Heart right ventricle (tissue), 16 donors: ENCODE measurements at regions not wholly inside any gene's neighbourhood (a gene's known extent, or its start where the extent isn't known, plus 50 kb on each side); places are given as distances from the start of the nearest gene placed in this dataset.

Experiments used
- ATAC-seq, 8 donors: fragments of 200-7000 bp; cut with Tn5 transposase; one replicate each; pipeline ENCODE4 v1.9.1; 2020; ENCODE audit warnings: mild to moderate bottlenecking in 8 of 8, moderate library complexity in 8 of 8, moderate number of reproducible peaks in 1 of 8
- DNase-seq, 2 donors: peaks; one replicate each; pipeline ENCODE4 v3.0.0-alpha.2; 2020
- H3K27ac ChIP-seq, 10 donors: fragments of 200-600 bp; sonication (generic) in 2 of 10; one replicate each; pipeline versions ENCODE4 v1.5.0 to v1.8.0; 2020 to 2022; ENCODE audit warnings: mild to moderate bottlenecking in 3 of 10
- H3K27me3 ChIP-seq, 7 donors: fragments of 200-600 bp; one replicate each; pipeline ENCODE4 v1.8.0; 2021 to 2022; ENCODE audit warnings: mild to moderate bottlenecking in 2 of 7
- H3K36me3 ChIP-seq, 9 donors: fragments of 200-600 bp; sonication (generic) in 1 of 9; one replicate each; pipeline versions ENCODE4 v1.5.0 to v1.8.0; 2020 to 2022; ENCODE audit warnings: mild to moderate bottlenecking in 2 of 9
- H3K4me1 ChIP-seq, 9 donors: fragments of 200-600 bp; sonication (generic) in 1 of 9; one replicate each; pipeline versions ENCODE4 v1.5.0 to v1.8.0; 2020 to 2022; ENCODE audit warnings: mild to moderate bottlenecking in 4 of 9
- H3K4me3 ChIP-seq, 10 donors: fragments of 200-600 bp; sonication (generic) in 2 of 10; one replicate each; pipeline versions ENCODE4 v1.5.0 to v1.8.0; 2020 to 2022; ENCODE audit warnings: mild to moderate bottlenecking in 7 of 10, moderate library complexity in 2 of 10
- H3K9me3 ChIP-seq, 11 donors: fragments of 200-600 bp in 10 of 11; sonication (generic) in 2 of 11; one replicate each; pipeline versions ENCODE4 v1.5.0 to v1.8.0; 2013 to 2022; ENCODE audit warnings: mild to moderate bottlenecking in 2 of 11, control low read depth in 1 of 11, moderate library complexity in 1 of 11
- CTCF ChIP-seq, 9 donors: fragments of 200-600 bp; sonication (generic) in 2 of 9; IDR thresholded peaks; one replicate each; pipeline versions ENCODE4 v1.5.0 to v1.8.0; 2021 to 2022; ENCODE audit warnings: antibody characterized with exemption in 9 of 9, mild to moderate bottlenecking in 5 of 9, moderate library complexity in 1 of 9
- WGBS, 2 donors: extraction: QIAGEN DNeasy Blood & Tissue Kit; methylation state at CpG; one replicate each; pipeline ENCODE4 v1.1.7; 2013; ENCODE audit warnings: inconsistent platforms in 1 of 2; 5-methylcytosine and 5-hydroxymethylcytosine counted together
- intact Hi-C, 10 donors: fragments of 100-400 bp; cut with DNase I; formaldehyde crosslinking; loops; one replicate each; pipeline versions ENCODE4 v1.11.1 to v1.14.2; 2022
- donor health status: Arrhythmogenic right ventricular cardiomyopathy.
- donor health status: ischemic (EF 13 %, LVEDD 7.1; RV severe dilation, severe dysfunction).
- donor health status: healthy with polysubstance abuse.
- donor health status: DM: no; HTN: yes; CAD: no.
- donor health status: DM: no; HTN: no; CAD: no.
- donor health status: ischemic (EF 25% LVEDD 6.9; RV normal size, moderate dysfunction).
- donor health status: ischemic (EF 25% LVEDD 5.7; RV mildly dilated, moderate dysfunction).
- donor health status: healthy.
- donor health status: DM: yes; HTN: yes; CAD: no.
- donor health status: Ischemic cardiomyopathy.
- donor health status: ischemic (EF 35%, LVEDD 5.7; RV mildly dilated, moderate dysfunction).
- donor health status: nonischemic (EF 11% LVEDD 7.7; RV severe dilation, severe dysfunction).
- donor health status: DM: yes; HTN: yes; CAD: no.
- donor health status: PGD.
- donor health status: ischemic (EF 29% LVEDD 5.4; RV normal size, mild dysfunction).
- donor health status: nonischemic (EF 23%, LVEDD 6.1; RV moderate dilation, normal function).

GRCh38 chr1:60828944-60829343 lies 253.4 kb upstream of the NFIA start:
- 93 to 98% methylated on average over 3 of the region's 3 CpGs for WGBS, 2 donors

GRCh38 chr1:60826320-60827094 lies 255.9 kb upstream of the NFIA start:
- 96 to 99% methylated on average over 2 of the region's 2 CpGs for WGBS, 2 donors
- ATAC-seq: no peak
- TF ChIP-seq CTCF (IDR thresholded peaks at IDR 0.05): no peak
- Histone ChIP-seq H3K36me3 (no peaks in the 10 kb centered on the region), H3K4me1 (no peaks in the 10 kb centered on the region), H3K27me3 (no peaks in the 10 kb centered on the region), H3K4me3 (no peak overlapping the region), H3K27ac (no peak overlapping the region), H3K9me3 (peaks cover 0 to 9% (median 0%) of the 10 kb centered on the region in 11 donors)
- DNase-seq: no peak
- intact Hi-C loops: no loop called here

More at GRCh38 chr1:60828944-60829343, 253.4 kb upstream of the NFIA start:
- ATAC-seq (no peak), DNase-seq (no peak)
- Histone ChIP-seq H3K9me3 (peaks cover 0 to 9% (median 0%) of the 10 kb centered on the region in 11 donors), H3K27me3 (no peaks in the 10 kb centered on the region), H3K4me1 (peaks cover 0 to 7% (median 0%) of the 10 kb centered on the region in 9 donors), H3K27ac (no peak overlapping the region), H3K36me3 (no peaks in the 10 kb centered on the region), H3K4me3 (no peak overlapping the region)
- TF ChIP-seq CTCF (IDR thresholded peaks at IDR 0.05): no peak
- intact Hi-C loops: no loop called here

GRCh38 chr1:60825593-60825992 lies 256.8 kb upstream of the NFIA start:
- DNase-seq (no peak), ATAC-seq (peak in 1 of 8 donors; percentile 27)
- H3K4me3 ChIP-seq: no peak overlapping the region
- H3K36me3 ChIP-seq: no peaks in the 10 kb centered on the region
- H3K27ac ChIP-seq: no peak overlapping the region
- H3K27me3 ChIP-seq: no peaks in the 10 kb centered on the region
- 89 to 97% methylated on average over 1 of the region's 1 CpG for WGBS, 2 donors
- no peaks in the 10 kb centered on the region for H3K4me1 ChIP-seq
- intact Hi-C loops: no loop called here
- H3K9me3 ChIP-seq: peaks cover 0 to 9% (median 0%) of the 10 kb centered on the region in 11 donors
- TF ChIP-seq CTCF (IDR thresholded peaks at IDR 0.05): no peak

- no peak for TF ChIP-seq CTCF (IDR thresholded peaks at IDR 0.05)
- no peak overlapping the region for H3K27ac ChIP-seq
- ATAC-seq (no peak), DNase-seq (no peak)
- no peaks in the 10 kb centered on the region for H3K27me3 ChIP-seq
- H3K4me1 ChIP-seq: no peaks in the 10 kb centered on the region
- no peak overlapping the region for H3K4me3 ChIP-seq
- no peaks in the 10 kb centered on the region for H3K36me3 ChIP-seq
- 88 to 92% methylated on average over 1 of the region's 1 CpG for WGBS, 2 donors
- intact Hi-C loops: no loop called here
- H3K9me3 ChIP-seq: peaks cover 0 to 9% (median 0%) of the 10 kb centered on the region in 11 donors
Observed at GRCh38 chr1:60823151-60823550, 259.2 kb upstream of the NFIA start.
